Type B pancreatic cell (in vitro differentiated cells): ENCODE measurements at regions not wholly inside any gene's neighbourhood (a gene's known extent, or its start where the extent isn't known, plus 50 kb on each side); places are given as distances from the start of the nearest gene placed in this dataset.
"Not testable (repeated sequence)": the region's sequence is repeated elsewhere in the genome, so short reads cannot be mapped to it uniquely, and the experiment has no call there.

Experiments
- DNase-seq: peaks from one replicate; pipeline ENCODE4 v3.0.0; 2021; ENCODE audit warnings: mixed read lengths; ENCODE audit not compliant: unreplicated experiment; ENCODE audit errors: extremely low spot score
- H3K27ac Mint-ChIP-seq: 2 replicates; pipeline ENCODE4 v1.8.0; 2021; ENCODE audit warnings: mild to moderate bottlenecking, mixed read lengths
- H3K27me3 Mint-ChIP-seq: 2 replicates; pipeline ENCODE4 v1.8.0; 2021; ENCODE audit warnings: mixed read lengths
- H3K36me3 Mint-ChIP-seq: 2 replicates; pipeline ENCODE4 v1.8.0; 2021; ENCODE audit warnings: mixed read lengths
- H3K4me1 Mint-ChIP-seq: one replicate; pipeline ENCODE4 v1.8.0; 2021; ENCODE audit warnings: mixed read lengths; ENCODE audit not compliant: unreplicated experiment
- H3K4me3 Mint-ChIP-seq: 2 replicates; pipeline ENCODE4 v1.8.0; 2021; ENCODE audit warnings: mild to moderate bottlenecking, mixed read lengths
- H3K9me3 Mint-ChIP-seq: 2 replicates; pipeline ENCODE4 v1.8.0; 2021; ENCODE audit warnings: mixed read lengths
- CTCF ChIP-seq: fragments of 200-600 bp; sonication (generic); conservative IDR thresholded peaks from 2 replicates; pipeline ENCODE4 v1.5.0; 2021; ENCODE audit warnings: antibody characterized with exemption, mild to moderate bottlenecking

GRCh38 chr5:87138091-87138805, 129.4 kb upstream of the RASA1 start:
- Mint-ChIP-seq H3K4me1 (no peaks in the 10 kb centered on the region), H3K9me3 (no peaks in the 10 kb centered on the region), H3K36me3 (no peaks in the 10 kb centered on the region), H3K27ac (no peak overlapping the region), H3K4me3 (no peak overlapping the region), H3K27me3 (peaks cover 7% of the 10 kb centered on the region)
- no peak for TF ChIP-seq CTCF
- DNase-seq = no peak

- Mint-ChIP-seq H3K27me3 (peaks cover 7% of the 10 kb centered on the region), H3K4me3 (no peak overlapping the region), H3K36me3 (no peaks in the 10 kb centered on the region), H3K27ac (no peak overlapping the region), H3K4me1 (no peaks in the 10 kb centered on the region), H3K9me3 (no peaks in the 10 kb centered on the region)
- TF ChIP-seq CTCF = no peak
- DNase-seq = no peak
Measured at GRCh38 chr5:87139795-87140194, 127.9 kb upstream of the RASA1 start.

GRCh38 chr5:87141544-87141943, 126.1 kb upstream of the RASA1 start:
- H3K4me1 Mint-ChIP-seq = no peaks in the 10 kb centered on the region
- no peak for DNase-seq
- H3K9me3 Mint-ChIP-seq = no peaks in the 10 kb centered on the region
- H3K36me3 Mint-ChIP-seq = no peaks in the 10 kb centered on the region
- peaks cover 7% of the 10 kb centered on the region for H3K27me3 Mint-ChIP-seq
- no peak overlapping the region for H3K4me3 Mint-ChIP-seq
- no peak overlapping the region for H3K27ac Mint-ChIP-seq
- TF ChIP-seq CTCF = no peak

- H3K4me1 Mint-ChIP-seq, H3K36me3 Mint-ChIP-seq, DNase-seq, H3K9me3 Mint-ChIP-seq, H3K27ac Mint-ChIP-seq, H3K27me3 Mint-ChIP-seq, H3K4me3 Mint-ChIP-seq: not testable (repeated sequence)
Measured at GRCh38 chr5:87145853-87146252, 121.8 kb upstream of the RASA1 start.

- no peak for DNase-seq
- no peak overlapping the region for H3K4me3 Mint-ChIP-seq
- no peaks in the 10 kb centered on the region for H3K4me1 Mint-ChIP-seq
- H3K27ac Mint-ChIP-seq = no peak overlapping the region
- no peaks in the 10 kb centered on the region for H3K9me3 Mint-ChIP-seq
- no peaks in the 10 kb centered on the region for H3K36me3 Mint-ChIP-seq
- TF ChIP-seq CTCF = no peak
- H3K27me3 Mint-ChIP-seq = no peaks in the 10 kb centered on the region
Measured at GRCh38 chr5:87147441-87147840, 120.2 kb upstream of the RASA1 start.

GRCh38 chr5:87150630-87151029, 117.1 kb upstream of the RASA1 start:
- no peak for TF ChIP-seq CTCF
- H3K4me3 Mint-ChIP-seq = no peak overlapping the region

More at GRCh38 chr5:87150630-87151029, 117.1 kb upstream of the RASA1 start:
- H3K27me3 Mint-ChIP-seq = no peaks in the 10 kb centered on the region
- no peaks in the 10 kb centered on the region for H3K36me3 Mint-ChIP-seq
- no peaks in the 10 kb centered on the region for H3K9me3 Mint-ChIP-seq
- no peaks in the 10 kb centered on the region for H3K4me1 Mint-ChIP-seq
- no peak overlapping the region for H3K27ac Mint-ChIP-seq
- no peak for DNase-seq
